Neural cell (in vitro differentiated cells): ENCODE measurements at regions not wholly inside any gene's neighbourhood (a gene's known extent, or its start where the extent isn't known, plus 50 kb on each side); places are given as distances from the start of the nearest gene placed in this dataset.

Source experiments
- CTCF ChIP-seq: fragments of 450-650 bp; IDR thresholded peaks from 2 replicates; pipeline ENCODE4 v1.5.1; 2014; ENCODE audit warnings: antibody characterized with exemption, mild to moderate bottlenecking, moderate library complexity; ENCODE audit not compliant: poor library complexity, severe bottlenecking
- POLR2AphosphoS5 ChIP-seq: IDR thresholded peaks from 2 replicates; pipeline ENCODE4 v1.6.1; 2012
- TAF1 ChIP-seq: IDR thresholded peaks from 2 replicates; pipeline ENCODE4 v1.6.1; 2012; ENCODE audit warnings: low read depth

GRCh38 chr13:40031031-40031430 is 375.6 kb downstream of the COG6 start:
- TF ChIP-seq POLR2AphosphoS5 (no peak), CTCF (no peak), TAF1 (no peak)
